RWPE2 (cell line): ENCODE measurements at regions not wholly inside any gene's neighbourhood (a gene's known extent, or its start where the extent isn't known, plus 50 kb on each side); places are given as distances from the start of the nearest gene placed in this dataset.

Experiments used
- ATAC-seq: fragments of 200-7000 bp; cut with Tn5 transposase; 3 replicates; pipeline ENCODE4 v1.9.1; 2021; ENCODE audit warnings: low read depth
- DNase-seq: peaks from one replicate; pipeline ENCODE4 v3.0.0-alpha.2; 2020; ENCODE audit warnings: low spot score
- H3K27ac ChIP-seq: fragments of 450-650 bp; 2 replicates; pipeline ENCODE4 v1.5.1; 2017; ENCODE audit warnings: mild to moderate bottlenecking; ENCODE audit not compliant: poor library complexity, severe bottlenecking
- H3K27me3 ChIP-seq: fragments of 250-450 bp; sonication (Bioruptor Pico); 2 replicates; pipeline ENCODE4 v1.5.1; 2021; ENCODE audit warnings: mild to moderate bottlenecking, moderate library complexity; ENCODE audit not compliant: insufficient read depth, poor library complexity, severe bottlenecking
- H3K36me3 ChIP-seq: fragments of 250-450 bp; sonication (Bioruptor Pico); 2 replicates; pipeline ENCODE4 v1.5.1; 2020; ENCODE audit warnings: low read depth, mild to moderate bottlenecking, moderate library complexity
- H3K4me1 ChIP-seq: fragments of 250-450 bp; sonication (Bioruptor Pico); 2 replicates; pipeline ENCODE4 v1.5.1; 2021; ENCODE audit warnings: mild to moderate bottlenecking, moderate library complexity; ENCODE audit not compliant: insufficient read depth, poor library complexity, severe bottlenecking
- H3K4me3 ChIP-seq: fragments of 250-450 bp; sonication (Bioruptor Pico); 2 replicates; pipeline ENCODE4 v1.5.1; 2021; ENCODE audit warnings: mild to moderate bottlenecking, moderate library complexity; ENCODE audit not compliant: severe bottlenecking
- H3K9me3 ChIP-seq: fragments of 250-450 bp; sonication (Bioruptor Pico); 2 replicates; pipeline ENCODE4 v1.5.1; 2021; ENCODE audit warnings: mild to moderate bottlenecking, moderate library complexity; ENCODE audit not compliant: severe bottlenecking
- TF ChIP-seq, protein P1 (sequence below): fragments of 450-650 bp; IDR thresholded peaks from one replicate; pipeline ENCODE4 v1.5.1; 2017; ENCODE audit warnings: mild to moderate bottlenecking, moderate library complexity; ENCODE audit not compliant: poor library complexity, severe bottlenecking

DNA sequence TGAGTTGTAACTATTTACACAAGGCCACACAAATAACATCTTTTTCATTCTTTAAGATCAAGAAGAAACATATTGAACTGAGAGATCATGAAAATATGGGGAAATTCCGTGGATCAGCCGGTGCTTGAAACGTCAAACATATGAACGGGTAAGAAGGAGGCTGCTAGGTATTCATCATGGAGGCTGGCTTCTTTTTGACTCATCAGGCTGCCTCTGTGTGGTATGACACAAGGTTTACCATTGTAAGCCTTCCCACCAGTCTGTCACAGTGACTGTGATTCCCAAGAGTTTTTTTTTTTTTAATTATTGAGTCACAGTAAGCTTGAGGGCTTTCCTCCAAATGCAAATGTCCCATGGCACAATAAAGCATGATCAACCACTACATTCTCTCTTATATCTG lies 506.9 kb downstream of the BCL11A start:
- Histone ChIP-seq H3K9me3 (no peaks in the 10 kb centered on the region), H3K4me3 (no peak overlapping the region), H3K36me3 (no peaks in the 10 kb centered on the region), H3K27me3 (no peaks in the 10 kb centered on the region), H3K27ac (no peak overlapping the region), H3K4me1 (no peaks in the 10 kb centered on the region)
- ATAC-seq (no peak), DNase-seq (no peak)
- TF ChIP-seq, protein P1, sequence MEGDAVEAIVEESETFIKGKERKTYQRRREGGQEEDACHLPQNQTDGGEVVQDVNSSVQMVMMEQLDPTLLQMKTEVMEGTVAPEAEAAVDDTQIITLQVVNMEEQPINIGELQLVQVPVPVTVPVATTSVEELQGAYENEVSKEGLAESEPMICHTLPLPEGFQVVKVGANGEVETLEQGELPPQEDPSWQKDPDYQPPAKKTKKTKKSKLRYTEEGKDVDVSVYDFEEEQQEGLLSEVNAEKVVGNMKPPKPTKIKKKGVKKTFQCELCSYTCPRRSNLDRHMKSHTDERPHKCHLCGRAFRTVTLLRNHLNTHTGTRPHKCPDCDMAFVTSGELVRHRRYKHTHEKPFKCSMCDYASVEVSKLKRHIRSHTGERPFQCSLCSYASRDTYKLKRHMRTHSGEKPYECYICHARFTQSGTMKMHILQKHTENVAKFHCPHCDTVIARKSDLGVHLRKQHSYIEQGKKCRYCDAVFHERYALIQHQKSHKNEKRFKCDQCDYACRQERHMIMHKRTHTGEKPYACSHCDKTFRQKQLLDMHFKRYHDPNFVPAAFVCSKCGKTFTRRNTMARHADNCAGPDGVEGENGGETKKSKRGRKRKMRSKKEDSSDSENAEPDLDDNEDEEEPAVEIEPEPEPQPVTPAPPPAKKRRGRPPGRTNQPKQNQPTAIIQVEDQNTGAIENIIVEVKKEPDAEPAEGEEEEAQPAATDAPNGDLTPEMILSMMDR = no peak

DNA sequence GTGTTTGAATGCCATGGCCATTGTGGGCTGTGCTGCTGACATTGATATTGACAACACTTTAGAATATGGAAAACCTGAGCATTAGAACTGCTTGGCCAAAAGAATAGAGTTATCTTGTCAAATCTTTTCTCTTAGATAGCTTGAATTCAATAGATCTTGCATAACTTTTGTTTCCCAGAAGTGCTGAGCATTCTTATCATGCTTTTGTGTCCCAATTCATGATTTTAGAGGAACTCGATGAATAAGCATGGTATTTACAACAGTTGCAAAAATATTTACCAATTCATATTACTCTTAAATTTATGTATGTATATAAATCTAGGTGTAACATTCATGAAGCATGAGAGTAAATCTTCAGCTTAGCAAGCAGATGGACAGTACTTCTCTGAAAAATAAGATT lies 508.0 kb downstream of the BCL11A start:
- no peaks in the 10 kb centered on the region for H3K36me3 ChIP-seq
- no peak for DNase-seq
- no peaks in the 10 kb centered on the region for H3K4me1 ChIP-seq
- no peak overlapping the region for H3K27ac ChIP-seq
- no peak overlapping the region for H3K4me3 ChIP-seq
- no peaks in the 10 kb centered on the region for H3K27me3 ChIP-seq
- TF ChIP-seq, protein P1 = no peak
- H3K9me3 ChIP-seq = no peaks in the 10 kb centered on the region
- ATAC-seq = no peak

DNA sequence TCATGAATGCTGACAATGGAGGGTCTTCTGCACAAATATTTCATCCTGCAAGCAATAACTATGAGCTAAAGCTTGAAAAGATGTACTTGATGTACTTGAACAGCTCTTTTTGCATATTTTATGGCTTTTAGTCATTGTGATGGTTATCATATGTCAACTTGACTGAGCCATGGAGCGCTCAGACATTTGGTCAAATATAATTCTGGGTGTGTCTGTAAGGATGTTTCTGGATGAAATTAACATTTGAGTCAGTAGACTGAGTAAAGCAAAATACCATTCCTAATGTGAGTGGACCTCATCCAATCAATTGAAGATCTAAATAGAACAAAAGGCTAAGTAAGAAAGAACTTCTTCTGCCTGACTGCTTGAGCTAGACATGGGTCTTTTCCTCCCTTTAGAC lies 509.0 kb downstream of the BCL11A start:
- Histone ChIP-seq H3K27ac (no peak overlapping the region), H3K36me3 (no peaks in the 10 kb centered on the region), H3K9me3 (no peaks in the 10 kb centered on the region), H3K4me1 (no peaks in the 10 kb centered on the region), H3K4me3 (no peak overlapping the region), H3K27me3 (no peaks in the 10 kb centered on the region)
- ATAC-seq (no peak), DNase-seq (no peak)
- TF ChIP-seq, protein P1 = no peak

DNA sequence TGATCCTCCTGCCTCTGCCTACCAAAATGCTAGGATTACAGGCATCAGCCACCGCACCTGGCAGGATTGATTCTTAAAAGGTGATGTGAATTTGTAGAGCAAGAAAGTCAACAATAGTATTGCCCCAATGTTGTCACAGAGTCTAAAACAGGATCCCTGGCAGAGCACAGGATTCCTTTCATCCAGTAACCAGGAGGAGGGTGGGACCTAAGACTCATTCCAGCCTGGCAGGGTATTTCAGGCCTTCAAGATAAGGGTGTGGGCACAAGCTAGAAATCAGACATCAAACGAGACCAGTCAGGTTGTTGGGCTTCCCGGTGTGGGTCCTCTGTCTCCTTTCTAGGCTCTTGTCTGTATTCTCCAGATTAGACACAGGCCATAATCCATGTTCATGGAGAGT lies 511.4 kb downstream of the BCL11A start:
- Histone ChIP-seq H3K9me3 (no peaks in the 10 kb centered on the region), H3K27me3 (no peaks in the 10 kb centered on the region), H3K36me3 (no peaks in the 10 kb centered on the region), H3K4me3 (no peak overlapping the region), H3K27ac (no peak overlapping the region), H3K4me1 (no peaks in the 10 kb centered on the region)
- TF ChIP-seq, protein P1 = no peak
- no peak for DNase-seq
- ATAC-seq = no peak

DNA sequence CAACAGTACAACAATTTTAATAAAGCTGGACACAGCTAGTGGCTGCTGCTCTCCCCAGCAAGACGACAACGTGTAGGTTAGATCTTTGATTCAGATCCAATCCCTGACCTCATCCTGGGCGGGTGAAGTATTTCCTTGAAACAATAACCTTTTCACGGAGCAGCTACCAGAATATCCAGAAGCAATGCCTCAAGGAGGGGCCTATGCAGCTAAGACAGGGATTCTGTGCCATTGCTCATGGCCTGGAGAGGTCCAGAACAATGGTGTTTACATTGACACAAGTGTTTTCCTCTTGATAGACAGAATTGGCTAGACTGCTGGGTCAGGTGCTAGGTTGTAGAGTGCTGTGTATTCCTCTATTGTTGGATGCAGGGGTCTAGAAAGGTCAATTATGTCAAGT lies 520.1 kb downstream of the BCL11A start:
- DNase-seq = no peak
- no peaks in the 10 kb centered on the region for H3K36me3 ChIP-seq
- no peaks in the 10 kb centered on the region for H3K4me1 ChIP-seq
- H3K9me3 ChIP-seq = no peaks in the 10 kb centered on the region
- H3K27me3 ChIP-seq = no peaks in the 10 kb centered on the region
- no peak for ATAC-seq
- H3K4me3 ChIP-seq = no peak overlapping the region
- TF ChIP-seq, protein P1 = no peak
- no peak overlapping the region for H3K27ac ChIP-seq
